Trophoblast cell (in vitro differentiated cells and primary cell): ENCODE measurements at regions not wholly inside any gene's neighbourhood (a gene's known extent, or its start where the extent isn't known, plus 50 kb on each side); places are given as distances from the start of the nearest gene placed in this dataset.

Experiments used
- DNase-seq, 2 donors: peaks; one replicate each; pipeline ENCODE4 v3.0.0-alpha.2; 2016
- H2AFZ ChIP-seq: 2 replicates; pipeline ENCODE4 v1.6.1; 2013; ENCODE audit warnings: low read length, moderate library complexity, mild to moderate bottlenecking; ENCODE audit not compliant: insufficient read depth, poor library complexity
- H2AK5ac ChIP-seq: 2 replicates; pipeline ENCODE4 v1.6.1; 2013; ENCODE audit warnings: mild to moderate bottlenecking, low read length
- H2BK120ac ChIP-seq: 2 replicates; pipeline ENCODE4 v1.6.1; 2013; ENCODE audit warnings: low read length, mild to moderate bottlenecking, moderate library complexity; ENCODE audit not compliant: insufficient read depth, poor library complexity
- H2BK12ac ChIP-seq: 2 replicates; pipeline ENCODE4 v1.6.1; 2013; ENCODE audit warnings: mild to moderate bottlenecking, low read length, moderate library complexity
- H2BK5ac ChIP-seq: 2 replicates; pipeline ENCODE4 v1.6.1; 2013; ENCODE audit warnings: low read length, low read depth, moderate library complexity, mild to moderate bottlenecking; ENCODE audit not compliant: poor library complexity
- H3K14ac ChIP-seq: 2 replicates; pipeline ENCODE4 v1.6.1; 2013; ENCODE audit warnings: mild to moderate bottlenecking, low read length
- H3K18ac ChIP-seq: 2 replicates; pipeline ENCODE4 v1.6.1; 2013; ENCODE audit warnings: mild to moderate bottlenecking, low read length
- H3K23ac ChIP-seq: 2 replicates; pipeline ENCODE4 v1.6.1; 2013; ENCODE audit warnings: low read length
- H3K27ac ChIP-seq: 2 replicates; pipeline ENCODE4 v1.5.1; 2013; ENCODE audit warnings: low read depth, mild to moderate bottlenecking, inconsistent platforms, low read length, moderate library complexity
- H3K27me3 ChIP-seq: 2 replicates; pipeline ENCODE4 v1.6.1; 2013; ENCODE audit warnings: inconsistent platforms, mild to moderate bottlenecking, low read length, moderate library complexity; ENCODE audit not compliant: insufficient read depth
- H3K36me3 ChIP-seq, 2 experiments: 1 replicate in 1 of 2; 2 replicates in 1 of 2; pipeline ENCODE4 v1.6.1; 2013; ENCODE audit warnings: low read length in 2 of 2, mild to moderate bottlenecking in 2 of 2, moderate library complexity in 1 of 2; ENCODE audit not compliant: insufficient read depth in 2 of 2, control insufficient read depth in 1 of 2
- H3K4ac ChIP-seq: 2 replicates; pipeline ENCODE4 v1.6.1; 2013; ENCODE audit warnings: low read depth, mild to moderate bottlenecking, low read length, moderate library complexity
- H3K4me1 ChIP-seq, 2 experiments: 1 replicate in 1 of 2; 2 replicates in 1 of 2; pipeline ENCODE4 v1.6.1; 2013; ENCODE audit warnings: low read length in 2 of 2, mild to moderate bottlenecking in 2 of 2, moderate library complexity in 1 of 2; ENCODE audit not compliant: insufficient read depth in 2 of 2, control insufficient read depth in 1 of 2
- H3K4me2 ChIP-seq: 2 replicates; pipeline ENCODE4 v1.6.1; 2013; ENCODE audit warnings: inconsistent platforms, mild to moderate bottlenecking, low read length, moderate library complexity
- H3K4me3 ChIP-seq: 2 replicates; pipeline ENCODE4 v1.5.1; 2013; ENCODE audit warnings: mild to moderate bottlenecking, low read depth, low read length, inconsistent platforms
- H3K79me1 ChIP-seq: one replicate; pipeline ENCODE4 v1.6.1; 2013; ENCODE audit warnings: low read length
- H3K79me2 ChIP-seq: 2 replicates; pipeline ENCODE4 v1.6.1; 2013; ENCODE audit warnings: low read length, mild to moderate bottlenecking; ENCODE audit not compliant: control insufficient read depth, insufficient read depth, poor library complexity
- H3K9ac ChIP-seq: 2 replicates; pipeline ENCODE4 v1.6.1; 2013; ENCODE audit warnings: mild to moderate bottlenecking, low read length
- H3K9me3 ChIP-seq: 2 replicates; pipeline ENCODE4 v1.6.1; 2013; ENCODE audit warnings: low read depth, mild to moderate bottlenecking, control low read depth, inconsistent platforms, low read length; ENCODE audit not compliant: insufficient read depth
- H4K12ac ChIP-seq: 2 replicates; pipeline ENCODE4 v1.6.1; 2013; ENCODE audit warnings: low read depth, mild to moderate bottlenecking, low read length, moderate library complexity
- H4K8ac ChIP-seq: 2 replicates; pipeline ENCODE4 v1.6.1; 2013; ENCODE audit warnings: low read depth, mild to moderate bottlenecking, low read length, moderate library complexity
- H4K91ac ChIP-seq: one replicate; pipeline ENCODE4 v1.6.1; 2013; ENCODE audit warnings: low read depth, mild to moderate bottlenecking, low read length, moderate library complexity
- WGBS: extraction: QIAGEN DNeasy Blood & Tissue Kit; methylation state at CpG from one replicate; pipeline ENCODE4 v1.1.7; 2013; ENCODE audit warnings: missing lambda C conversion rate; ENCODE audit not compliant: insufficient read length, insufficient coverage; ENCODE audit errors: extremely low coverage; 5-methylcytosine and 5-hydroxymethylcytosine counted together

DNA sequence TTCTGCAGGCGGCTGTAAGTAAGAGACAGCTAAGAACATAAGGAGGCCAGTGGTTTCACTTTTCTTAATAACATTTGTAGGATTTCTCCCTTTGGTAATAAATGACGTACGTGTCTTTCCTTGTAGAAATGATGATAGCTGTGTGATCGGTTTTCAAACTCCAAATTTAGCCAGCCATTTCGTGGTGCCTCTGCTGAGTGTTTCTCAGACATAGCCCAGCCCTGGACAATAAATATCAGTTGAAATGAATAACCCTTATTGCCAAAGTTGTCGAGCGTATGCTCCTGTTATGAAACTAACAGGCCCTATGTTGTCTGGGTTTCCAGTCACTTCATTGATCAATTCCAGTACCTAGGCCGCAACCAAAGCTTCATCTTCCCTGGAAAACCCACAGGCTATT is 75.0 kb upstream of the MSX2 start:
- Histone ChIP-seq H3K9me3 (peaks cover 10% of the 10 kb centered on the region), H4K8ac (no peak overlapping the region), H3K14ac (no peak overlapping the region), H3K23ac (no peak overlapping the region), H2AK5ac (no peak overlapping the region), H3K4me1 (peaks cover 0 to 3% of the 10 kb centered on the region in 2 experiments), H2BK12ac (no peak overlapping the region), H3K36me3 (no peaks in the 10 kb centered on the region), H2AFZ (no peak overlapping the region), H2BK120ac (no peak overlapping the region), H4K91ac (no peak overlapping the region), H3K79me1 (no peaks in the 10 kb centered on the region), H3K18ac (no peak overlapping the region), H3K4me2 (no peak overlapping the region), H3K27ac (no peak overlapping the region), H3K4ac (no peak overlapping the region), H3K79me2 (no peaks in the 10 kb centered on the region), H3K9ac (no peak overlapping the region), H3K4me3 (no peak overlapping the region), H3K27me3 (no peaks in the 10 kb centered on the region), H2BK5ac (no peak overlapping the region), H4K12ac (no peak overlapping the region)
- WGBS = no CpG with 5 or more reads among the region's 8 CpGs
- DNase-seq = no peak

DNA sequence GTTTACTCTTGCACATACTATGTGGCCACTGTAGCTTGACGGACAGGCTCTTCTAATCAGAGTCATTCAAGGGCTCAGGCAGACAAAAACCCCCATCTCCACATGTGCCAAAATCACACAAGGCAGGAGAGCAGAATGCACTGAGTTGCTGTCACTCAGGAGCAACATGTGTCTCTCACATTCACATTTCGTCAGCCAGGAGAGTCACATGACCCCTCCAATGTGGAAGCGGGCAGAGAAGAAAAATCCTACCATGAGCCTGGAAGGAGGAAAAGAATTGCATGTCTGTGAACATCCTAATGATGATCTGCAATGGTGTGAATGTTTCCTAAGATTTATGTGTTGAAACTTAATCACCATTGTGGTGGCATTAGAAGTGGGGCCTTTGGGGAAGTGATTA is 69.9 kb upstream of the MSX2 start:
- peaks cover 2% of the 10 kb centered on the region for H3K9me3 ChIP-seq
- no CpG with 5 or more reads among the region's 3 CpGs for WGBS

DNA sequence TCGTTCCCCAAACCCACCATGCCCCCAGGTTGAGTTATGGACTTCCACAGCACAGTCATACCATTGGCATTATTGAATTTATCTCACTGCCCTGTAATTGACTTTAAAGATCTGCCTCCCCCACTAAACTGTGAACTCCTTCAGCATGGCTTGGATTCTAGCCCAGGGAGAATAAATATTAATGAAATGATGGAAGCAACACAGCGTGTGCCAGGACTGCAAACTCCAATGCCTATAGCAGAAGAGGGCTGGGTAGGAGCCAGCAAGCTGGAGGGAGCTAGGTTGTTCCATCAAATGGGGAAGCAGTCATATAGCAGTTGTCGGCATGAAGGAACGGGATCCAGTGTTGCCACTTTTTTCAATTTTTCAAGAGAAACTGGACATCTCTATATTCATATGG is 69.0 kb upstream of the MSX2 start:
- Histone ChIP-seq H3K9ac (no peak overlapping the region), H2BK12ac (no peak overlapping the region), H3K4me2 (no peak overlapping the region), H3K9me3 (peaks cover 2% of the 10 kb centered on the region), H3K4ac (no peak overlapping the region), H3K14ac (no peak overlapping the region), H2AFZ (no peak overlapping the region), H4K91ac (no peak overlapping the region), H3K4me1 (peaks cover 0 to 3% of the 10 kb centered on the region in 2 experiments), H3K27me3 (no peaks in the 10 kb centered on the region), H4K8ac (no peak overlapping the region), H3K36me3 (no peaks in the 10 kb centered on the region), H2BK120ac (no peak overlapping the region), H2AK5ac (no peak overlapping the region), H3K79me2 (no peaks in the 10 kb centered on the region), H3K79me1 (no peaks in the 10 kb centered on the region), H3K18ac (no peak overlapping the region), H3K4me3 (no peak overlapping the region), H3K23ac (no peak overlapping the region), H4K12ac (no peak overlapping the region), H2BK5ac (no peak overlapping the region), H3K27ac (no peak overlapping the region)
- no peak for DNase-seq
- no CpG with 5 or more reads among the region's 4 CpGs for WGBS

More for the DNA sequence above, 69.9 kb upstream of the MSX2 start:
- H3K9ac ChIP-seq = no peak overlapping the region
- no peak overlapping the region for H3K4ac ChIP-seq
- no peak overlapping the region for H2BK5ac ChIP-seq
- no peak overlapping the region for H3K27ac ChIP-seq
- H3K14ac ChIP-seq = no peak overlapping the region
- H4K8ac ChIP-seq = no peak overlapping the region
- DNase-seq = no peak
- H3K4me1 ChIP-seq = peaks cover 0 to 3% of the 10 kb centered on the region in 2 experiments
- H3K23ac ChIP-seq = no peak overlapping the region
- no peak overlapping the region for H2AFZ ChIP-seq
- no peaks in the 10 kb centered on the region for H3K79me1 ChIP-seq
- no peaks in the 10 kb centered on the region for H3K27me3 ChIP-seq
- H3K36me3 ChIP-seq = no peaks in the 10 kb centered on the region
- no peaks in the 10 kb centered on the region for H3K79me2 ChIP-seq
- H2BK120ac ChIP-seq = no peak overlapping the region
- no peak overlapping the region for H2BK12ac ChIP-seq
- H4K91ac ChIP-seq = no peak overlapping the region
- H2AK5ac ChIP-seq = no peak overlapping the region
- no peak overlapping the region for H3K4me3 ChIP-seq
- no peak overlapping the region for H3K18ac ChIP-seq
- no peak overlapping the region for H3K4me2 ChIP-seq
- no peak overlapping the region for H4K12ac ChIP-seq

DNA sequence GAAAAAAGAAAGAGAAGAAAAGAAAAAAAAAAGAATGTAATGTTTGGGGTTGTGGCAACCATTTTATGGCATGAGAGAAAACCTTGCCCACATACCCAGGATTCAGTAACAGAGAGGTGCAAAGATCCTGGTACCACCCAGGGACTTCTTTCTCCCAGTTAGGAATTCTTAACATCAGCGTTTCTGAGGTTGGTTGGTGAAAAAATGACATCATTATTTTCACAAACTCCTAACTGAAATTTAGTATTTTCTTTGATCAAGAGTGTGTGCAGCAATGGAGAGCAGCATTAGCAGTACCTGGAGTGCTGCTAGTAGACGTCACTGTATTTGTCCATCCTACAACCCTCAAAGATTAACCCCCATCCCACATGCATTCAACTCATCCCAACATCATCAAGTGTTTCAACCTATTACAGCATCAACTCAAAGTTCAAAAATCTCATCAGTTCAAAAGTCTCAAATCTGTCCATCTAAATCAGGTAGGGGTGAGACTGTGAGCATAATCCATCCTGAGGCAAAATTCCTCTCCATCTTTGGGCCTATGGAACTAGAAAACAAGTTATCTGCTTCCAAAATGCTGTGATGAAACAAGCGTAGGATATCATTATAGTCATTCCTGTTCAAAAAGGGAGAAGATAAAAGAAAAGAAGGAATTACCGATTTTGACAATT is 60.1 kb upstream of the MSX2 start:
- Histone ChIP-seq H3K9me3 (no peaks in the 10 kb centered on the region), H2AK5ac (no peak overlapping the region), H3K4me2 (no peak overlapping the region), H3K4me3 (no peak overlapping the region), H3K36me3 (no peaks in the 10 kb centered on the region), H3K27ac (no peak overlapping the region), H3K27me3 (no peaks in the 10 kb centered on the region), H4K12ac (no peak overlapping the region), H3K79me1 (peaks cover 10% of the 10 kb centered on the region), H4K8ac (no peak overlapping the region), H2BK12ac (no peak overlapping the region), H3K14ac (no peak overlapping the region), H3K18ac (no peak overlapping the region), H3K9ac (no peak overlapping the region), H3K79me2 (no peaks in the 10 kb centered on the region), H2AFZ (no peak overlapping the region), H2BK5ac (no peak overlapping the region), H3K23ac (no peak overlapping the region), H4K91ac (no peak overlapping the region), H3K4me1 (peaks cover 0 to 3% of the 10 kb centered on the region in 2 experiments), H2BK120ac (no peak overlapping the region), H3K4ac (no peak overlapping the region)
- WGBS = no CpG with 5 or more reads among the region's 4 CpGs
- peak; percentile 38 to 90 for DNase-seq
